Activated T-cell treated with anti-CD3 and anti-CD28 coated beads for 48 hours (primary cell): ENCODE measurements at regions not wholly inside any gene's neighbourhood (a gene's known extent, or its start where the extent isn't known, plus 50 kb on each side); places are given as distances from the start of the nearest gene placed in this dataset.
"Not testable (repeated sequence)": the region's sequence is repeated elsewhere in the genome, so short reads cannot be mapped to it uniquely, and the experiment has no call there.

Experiments used
- DNase-seq: peaks from one replicate; pipeline ENCODE4 v3.0.0-alpha.2; 2020; ENCODE audit warnings: low read depth

DNA sequence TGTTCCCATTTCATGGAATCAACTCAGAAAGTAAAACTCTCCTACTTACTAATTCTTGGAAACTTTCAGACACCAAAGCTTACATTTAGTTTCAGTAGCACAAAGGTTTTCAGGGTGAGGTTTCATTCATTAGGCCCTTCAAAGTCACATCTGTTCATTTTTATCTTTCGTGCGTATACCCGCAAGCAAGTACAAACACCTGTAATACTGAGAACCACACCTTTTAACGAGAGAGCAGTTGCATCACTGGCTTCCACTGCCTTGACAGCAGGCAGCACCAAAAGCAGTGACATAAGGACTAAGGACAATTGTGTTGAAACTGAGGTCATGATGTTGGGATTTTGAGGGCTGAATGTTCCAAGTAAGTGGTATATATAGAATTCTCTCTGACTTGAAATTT is 60.5 kb downstream of the GOLGA6L22 start:
- not testable (repeated sequence) for DNase-seq

DNA sequence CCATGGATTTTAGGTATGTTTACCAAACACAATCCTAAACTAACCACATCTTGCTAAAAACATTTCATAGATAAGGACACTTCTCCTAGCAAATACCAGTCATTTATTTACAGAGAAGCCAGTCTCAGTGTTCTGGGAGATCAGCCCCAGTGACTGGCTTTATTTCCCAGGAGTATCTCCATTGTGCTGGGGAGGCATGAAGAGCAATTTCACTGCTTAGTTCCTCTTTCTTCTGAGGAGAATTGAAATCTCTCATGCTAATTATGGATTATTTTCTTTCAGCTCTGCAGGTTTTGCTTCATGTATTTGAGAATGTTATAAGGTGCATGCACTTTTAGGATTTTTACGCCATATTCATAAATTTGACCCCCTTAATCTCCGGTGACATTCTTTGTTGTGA is 67.8 kb downstream of the GOLGA6L22 start:
- DNase-seq, result not testable (repeated sequence)

DNA sequence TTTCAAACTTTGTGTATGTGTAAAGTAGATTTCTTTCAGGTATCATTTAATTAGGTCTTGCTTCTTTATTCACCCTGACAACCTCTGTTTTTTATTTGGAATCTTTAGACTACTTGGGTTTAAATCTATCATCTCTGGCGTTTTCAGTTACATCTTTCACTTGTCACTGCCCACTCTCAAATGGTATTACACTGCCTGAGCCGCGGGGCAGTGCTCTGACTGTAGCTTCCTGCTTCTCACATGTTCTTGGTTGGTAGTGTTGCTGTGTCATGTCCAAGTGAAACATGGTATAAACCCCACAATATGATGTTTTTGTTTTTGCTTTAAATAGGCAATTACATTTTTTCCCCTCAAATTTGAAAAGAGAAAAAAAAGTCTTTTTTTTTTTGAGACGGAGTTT is 68.3 kb downstream of the GOLGA6L22 start:
- not testable (repeated sequence) for DNase-seq

DNA sequence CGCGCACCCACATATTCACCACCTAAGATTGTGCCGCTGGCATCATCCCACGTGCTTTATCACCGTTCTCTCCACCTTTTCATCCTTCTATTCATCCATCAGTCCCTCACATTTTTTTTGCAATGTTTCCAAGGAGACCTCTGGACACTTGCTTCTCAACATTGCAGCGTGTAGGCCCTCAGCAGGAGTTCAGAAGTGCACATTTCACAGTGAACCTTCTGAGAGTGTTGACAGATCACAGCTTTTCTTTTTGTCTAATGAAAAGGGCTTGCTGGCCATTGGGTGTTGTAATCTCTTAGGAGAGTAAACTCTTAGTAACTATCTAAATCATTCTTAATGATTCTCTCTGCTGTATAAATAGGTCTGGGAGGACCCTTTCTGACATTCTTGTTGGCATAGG is 70.5 kb downstream of the GOLGA6L22 start:
- not testable (repeated sequence) for DNase-seq

DNA sequence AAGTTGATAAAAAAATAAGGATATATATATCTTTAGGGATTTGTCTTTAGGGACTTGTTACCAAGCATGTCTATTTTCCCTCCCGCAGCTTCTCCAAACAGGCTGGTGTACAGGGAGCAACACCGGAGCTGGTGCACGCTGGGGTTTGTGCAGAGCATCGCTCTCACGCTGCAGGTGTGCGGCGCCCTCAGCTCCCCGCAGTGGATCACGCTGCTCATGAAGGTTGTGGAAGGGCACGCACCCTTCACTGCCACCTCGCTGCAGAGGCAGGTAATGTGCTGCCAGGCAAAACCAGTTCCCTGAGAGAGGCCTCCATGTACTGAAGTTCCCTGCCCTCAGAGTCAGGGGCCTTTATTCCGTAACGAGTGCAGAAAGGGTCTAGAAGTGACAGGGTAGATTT is 101.0 kb downstream of the GOLGA6L22 start:
- DNase-seq, result not testable (repeated sequence)

DNA sequence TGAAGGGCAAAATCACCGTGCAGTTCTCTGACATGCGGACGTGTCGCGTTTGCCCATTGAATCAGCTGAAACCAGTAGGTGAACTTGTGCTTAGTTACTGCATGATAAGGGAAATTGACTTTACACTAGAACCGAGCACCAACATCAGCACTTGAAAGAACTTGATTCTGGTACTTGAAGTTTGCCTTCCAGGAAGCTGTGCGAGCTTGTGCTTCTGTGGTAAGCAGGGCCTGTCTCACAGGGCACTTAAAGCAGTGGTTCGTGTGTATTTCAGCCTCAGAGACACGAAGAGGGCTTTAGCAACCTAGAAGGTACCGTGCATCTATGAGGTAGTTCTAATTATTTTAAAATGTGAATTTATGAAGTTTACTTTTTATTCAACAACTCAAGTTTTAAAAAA is 103.0 kb downstream of the GOLGA6L22 start:
- DNase-seq, result not testable (repeated sequence)

DNA sequence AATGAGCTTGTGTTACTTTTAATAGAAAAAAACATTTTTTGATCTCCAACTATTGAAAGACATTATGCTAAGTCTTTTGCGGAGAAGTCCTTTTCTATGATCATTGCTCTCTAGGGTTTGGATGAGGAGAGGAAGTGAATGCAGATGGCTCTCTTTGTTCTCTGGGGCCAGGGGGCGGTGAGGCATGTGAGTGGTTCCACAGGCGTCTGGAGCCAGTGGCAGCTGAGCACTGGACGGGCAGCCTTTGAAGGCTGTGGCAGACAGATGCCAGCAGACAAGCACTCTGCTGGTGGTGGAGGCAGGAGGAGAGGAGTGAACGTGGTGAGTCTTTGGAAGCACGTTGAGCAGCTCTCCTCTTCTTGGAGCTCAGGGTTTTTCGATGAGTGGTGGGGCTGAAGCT is 107.8 kb downstream of the GOLGA6L22 start:
- not testable (repeated sequence) for DNase-seq

DNA sequence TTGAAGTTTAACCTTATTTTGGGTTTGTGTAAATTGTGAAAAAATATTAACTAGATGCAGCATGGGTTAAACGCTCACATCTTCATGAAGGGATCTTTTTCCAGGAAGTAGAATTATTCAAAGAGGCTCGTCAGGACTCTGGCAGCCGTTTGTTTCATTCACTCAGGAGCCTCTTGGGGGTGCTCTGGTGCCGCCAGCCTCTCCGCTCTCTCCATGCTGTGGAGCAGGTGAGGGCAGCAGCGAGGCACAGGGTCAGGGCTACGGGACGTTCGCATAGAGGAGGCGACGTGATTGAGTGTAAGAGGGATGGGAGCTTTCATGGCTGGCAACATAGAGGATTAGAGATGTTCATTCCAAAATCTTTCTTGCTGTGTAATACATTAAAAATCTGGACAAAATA is 110.8 kb downstream of the GOLGA6L22 start:
- DNase-seq, result not testable (repeated sequence)

DNA sequence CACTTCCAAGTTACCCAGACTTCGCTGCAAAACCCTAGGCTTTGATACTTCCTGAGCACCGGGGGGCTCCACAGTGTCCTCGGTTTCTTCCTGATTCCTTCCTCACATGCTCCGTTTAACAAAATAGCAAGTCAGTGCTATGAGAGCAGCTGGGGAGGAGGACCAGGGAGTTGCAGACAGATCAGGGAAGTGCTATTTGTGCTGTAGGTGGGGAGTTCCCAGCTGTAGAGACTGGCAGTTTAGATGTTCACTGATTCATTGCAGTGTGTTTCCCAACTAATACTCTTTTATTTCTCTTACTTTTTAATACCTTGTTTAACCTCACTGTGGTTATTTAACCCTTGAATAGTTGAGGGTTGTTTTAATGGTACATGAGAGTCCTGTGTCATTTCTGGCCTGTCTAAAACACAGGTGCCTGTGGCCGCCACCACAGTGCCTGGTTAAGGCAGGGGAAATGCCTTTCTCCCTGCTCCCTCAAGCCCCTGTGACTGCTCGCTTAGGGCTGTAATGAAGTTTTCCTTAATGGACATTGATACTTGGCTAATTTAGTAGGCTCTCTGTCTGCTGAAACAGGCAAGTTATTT is 113.5 kb downstream of the GOLGA6L22 start:
- DNase-seq, result not testable (repeated sequence)

DNA sequence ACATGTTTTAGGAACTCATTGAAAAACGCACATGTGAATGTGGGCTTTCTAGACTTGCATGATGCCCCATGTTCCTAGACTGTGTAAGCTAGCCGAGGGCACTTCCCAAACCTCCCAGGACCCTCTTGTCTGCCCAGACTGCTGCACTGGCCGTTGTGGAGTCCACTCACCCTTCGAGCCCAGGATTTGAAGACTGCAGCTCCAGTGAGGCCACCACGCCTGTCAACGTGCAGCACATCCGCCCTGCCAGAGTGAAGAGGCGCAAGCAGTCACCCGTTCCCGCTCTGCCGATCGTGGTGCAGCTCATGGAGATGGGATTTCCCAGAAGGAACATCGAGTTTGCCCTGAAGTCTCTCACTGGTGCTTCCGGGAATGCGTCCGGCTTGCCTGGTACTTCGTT is 114.1 kb downstream of the GOLGA6L22 start:
- DNase-seq, result not testable (repeated sequence)

DNA sequence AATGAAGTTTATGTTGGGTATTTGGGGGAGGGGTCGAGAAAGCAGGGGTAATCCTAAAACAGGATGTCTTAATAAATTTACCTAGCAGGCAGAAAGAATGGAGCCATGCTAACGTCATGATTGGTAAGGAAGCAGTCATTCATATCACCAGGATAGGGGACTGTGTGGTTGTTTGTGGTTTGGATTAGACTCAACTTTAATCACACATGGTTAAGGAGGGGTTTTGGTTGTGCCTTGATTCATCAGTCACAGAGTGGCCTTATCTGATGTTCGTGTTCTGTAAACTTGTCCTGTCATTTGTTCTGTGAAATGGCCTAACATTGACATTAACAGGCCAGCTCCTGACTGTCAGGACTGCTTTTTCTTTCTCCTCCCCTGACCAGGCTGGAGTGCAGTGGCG is 119.1 kb downstream of the GOLGA6L22 start:
- DNase-seq, result not testable (repeated sequence)

DNA sequence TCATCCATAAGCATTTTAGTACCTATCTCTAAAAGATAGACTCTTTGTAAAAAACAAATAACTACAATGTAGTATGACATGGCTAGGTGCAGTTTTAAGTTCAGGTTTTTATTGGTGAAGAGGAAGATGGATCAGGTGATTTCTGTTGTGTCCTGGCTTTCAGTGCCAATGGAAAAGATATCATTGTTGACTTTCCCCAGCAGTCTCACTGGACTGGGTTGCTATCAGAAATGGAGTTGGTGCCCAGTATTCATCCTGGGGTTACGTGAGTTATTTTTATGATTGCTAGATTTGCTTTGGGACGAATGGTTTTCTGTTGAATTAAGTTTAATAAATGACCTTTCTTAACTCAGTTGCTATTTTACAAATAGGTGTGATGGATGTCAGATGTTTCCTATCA is 120.5 kb downstream of the GOLGA6L22 start:
- DNase-seq, result not testable (repeated sequence)

DNA sequence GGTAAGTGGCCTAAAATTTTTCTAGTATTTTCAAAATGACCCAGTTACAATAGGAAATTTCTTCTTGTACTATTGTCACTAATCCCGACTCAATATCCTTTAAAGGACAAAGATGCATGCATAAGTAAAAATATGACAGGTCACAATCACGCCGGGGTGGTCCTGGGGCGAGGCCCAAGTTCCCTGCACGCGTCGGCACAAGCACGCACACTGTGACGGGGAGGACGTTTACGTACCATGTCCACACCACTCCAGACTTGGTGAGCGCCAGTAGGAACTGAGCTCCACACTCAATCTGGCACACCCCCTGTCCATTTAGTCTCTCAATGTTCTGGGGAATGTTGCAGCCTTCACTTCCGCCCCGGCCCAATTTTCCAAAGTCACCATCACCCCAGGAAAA is 128.7 kb downstream of the GOLGA6L22 start:
- DNase-seq, result not testable (repeated sequence)

DNA sequence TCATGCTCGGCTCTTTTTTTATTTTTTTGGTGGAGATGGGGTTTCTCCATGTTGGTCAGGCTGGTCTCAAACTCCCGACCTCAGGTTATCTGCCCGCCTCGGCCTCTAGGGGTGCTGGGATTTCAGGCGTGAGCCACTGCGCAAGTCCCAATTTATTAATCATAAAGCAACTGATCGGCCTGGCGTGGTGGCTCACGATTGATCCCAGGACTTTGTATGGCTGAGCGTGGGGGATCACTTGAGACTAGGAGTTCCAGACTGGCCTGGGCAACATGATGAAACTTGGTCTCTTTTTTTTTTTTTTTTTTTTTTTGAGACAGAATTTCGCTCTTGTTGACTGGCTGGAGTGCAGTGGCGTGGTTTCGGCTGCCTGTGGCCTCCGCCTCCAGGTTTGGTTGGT is 139.8 kb downstream of the GOLGA6L22 start:
- DNase-seq, result not testable (repeated sequence)

DNA sequence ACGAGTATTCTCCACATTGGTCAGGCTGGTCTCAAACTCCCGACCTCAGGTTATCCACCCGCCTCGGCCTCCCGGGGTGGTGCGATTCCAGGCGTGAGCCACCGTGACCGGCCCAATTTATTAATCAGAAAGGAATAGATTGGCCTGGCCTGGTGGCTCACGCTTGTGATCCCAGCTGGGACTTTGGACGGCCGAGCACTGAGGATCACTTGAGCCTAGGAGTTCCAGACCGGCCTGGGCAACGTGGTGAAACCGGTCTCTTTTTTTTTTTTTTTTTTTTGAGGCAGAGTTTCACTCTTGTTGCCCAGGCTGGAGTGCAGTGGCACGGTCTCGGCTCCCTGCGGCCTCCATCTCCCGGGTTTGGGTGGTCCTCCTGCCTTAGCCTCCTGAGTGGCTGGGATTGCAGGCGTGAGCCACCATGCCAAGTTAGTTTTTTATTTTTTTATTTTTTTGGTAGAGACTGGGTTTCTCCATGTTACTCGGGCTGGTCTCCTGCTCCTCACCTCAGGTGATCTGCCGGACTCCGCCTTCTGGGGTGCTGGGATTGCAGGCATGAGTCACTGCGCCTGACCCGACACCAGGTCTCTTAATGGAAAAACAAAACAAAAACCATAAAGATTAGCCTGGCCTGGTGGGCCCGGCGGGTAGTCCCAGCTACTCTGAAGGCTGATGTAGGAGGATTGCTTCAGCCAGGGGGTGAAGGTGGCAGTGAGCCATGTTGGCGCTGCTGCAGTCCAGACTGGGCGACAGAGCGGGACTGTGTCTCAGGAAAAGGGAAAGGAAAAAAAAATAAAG is 141.0 kb downstream of the GOLGA6L22 start:
- not testable (repeated sequence) for DNase-seq

DNA sequence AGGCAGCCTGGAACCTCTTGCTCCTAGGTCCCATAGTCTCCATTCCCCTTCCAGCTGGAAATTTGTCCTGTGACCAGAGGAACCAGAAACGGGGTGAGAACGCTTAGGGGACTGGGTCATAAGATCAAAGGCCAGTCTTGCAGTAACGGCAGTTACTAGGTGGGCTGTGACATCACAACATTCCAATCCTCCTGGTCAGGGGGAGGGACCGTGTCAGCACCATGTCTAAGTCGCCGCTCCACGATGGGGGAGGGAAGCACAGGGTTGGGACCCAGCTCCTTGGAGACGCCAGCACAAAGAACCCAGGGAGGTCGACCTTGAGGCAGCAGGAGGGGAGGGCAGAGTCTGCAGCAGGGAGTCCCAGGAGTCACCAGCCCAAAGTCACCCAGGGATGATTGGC is 158.3 kb downstream of the GOLGA6L22 start:
- not testable (repeated sequence) for DNase-seq

DNA sequence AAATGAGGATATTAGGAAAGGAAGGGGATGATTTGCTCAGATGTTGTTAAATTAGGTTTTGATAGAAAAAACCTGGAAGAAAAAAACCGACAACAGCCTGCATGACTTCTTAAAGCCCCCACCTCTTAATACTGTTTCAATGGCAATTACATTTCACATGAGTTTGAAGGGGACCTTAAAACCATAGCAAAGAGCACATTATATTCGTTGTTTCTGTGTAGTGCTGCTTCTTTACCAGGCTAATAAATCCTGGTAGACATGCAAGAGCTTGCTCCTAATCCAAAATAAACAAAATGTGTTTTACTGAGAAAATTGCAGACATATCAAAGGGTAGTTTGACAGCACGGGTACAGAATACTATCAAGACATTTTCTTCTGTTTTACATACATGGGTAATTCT is 154.7 kb upstream of the NIPA1 start:
- DNase-seq, result not testable (repeated sequence)

DNA sequence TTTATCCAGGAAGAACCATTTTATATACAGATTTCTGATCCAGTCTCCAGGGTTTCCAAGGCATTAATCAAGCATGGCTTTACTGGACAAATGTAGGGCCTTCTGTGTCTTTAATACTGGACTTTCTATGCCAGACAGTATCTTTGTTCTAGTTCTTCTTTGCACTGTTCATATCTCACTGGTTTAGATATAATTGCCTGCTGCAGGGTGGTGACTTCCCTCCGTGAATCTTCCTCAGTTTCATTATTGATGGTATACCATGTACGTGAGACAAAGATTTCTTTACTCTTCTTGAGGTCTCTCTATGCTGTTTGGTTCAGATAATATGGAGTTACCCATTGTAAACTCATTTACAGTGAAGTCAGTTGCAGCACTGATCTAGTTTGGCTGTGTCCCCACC is 146.5 kb upstream of the NIPA1 start:
- DNase-seq, result not testable (repeated sequence)

DNA sequence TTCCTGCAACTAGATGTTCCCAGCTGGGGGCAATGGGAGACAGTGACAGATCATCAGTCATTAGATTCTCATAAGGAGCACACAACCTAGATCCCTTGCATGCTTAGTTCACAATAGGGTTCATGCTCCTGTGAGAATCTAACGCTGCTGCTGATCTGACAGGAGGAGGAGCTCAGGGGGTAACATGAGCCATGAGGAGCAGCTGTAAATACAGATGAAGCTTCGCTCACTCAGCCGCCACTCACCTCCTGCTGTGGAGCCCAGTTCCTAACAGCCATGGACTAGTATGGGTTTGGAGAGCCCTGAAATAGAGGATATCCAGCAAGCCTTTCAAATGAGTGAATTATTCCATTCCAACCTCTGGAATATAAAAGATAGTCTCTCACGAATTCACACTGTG is 137.0 kb upstream of the NIPA1 start:
- not testable (repeated sequence) for DNase-seq

DNA sequence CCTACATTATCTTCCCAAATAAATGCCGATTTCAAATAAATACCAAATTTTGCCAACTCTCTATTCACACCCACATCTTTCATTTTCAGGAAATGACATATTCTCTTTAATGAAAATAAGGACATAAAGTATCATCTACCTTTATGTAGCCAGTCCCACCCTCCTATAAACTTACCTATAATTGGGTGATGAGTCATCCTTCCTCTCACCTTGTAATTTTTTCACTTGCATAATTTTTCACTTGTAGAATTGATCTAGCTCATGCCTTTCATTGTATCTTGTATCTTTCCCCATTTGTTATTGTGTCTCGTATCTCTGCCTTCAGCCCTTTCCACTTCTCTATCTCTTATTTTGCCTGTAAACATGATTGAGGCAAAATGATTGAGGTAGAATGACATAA is 135.3 kb upstream of the NIPA1 start:
- DNase-seq, result not testable (repeated sequence)

DNA sequence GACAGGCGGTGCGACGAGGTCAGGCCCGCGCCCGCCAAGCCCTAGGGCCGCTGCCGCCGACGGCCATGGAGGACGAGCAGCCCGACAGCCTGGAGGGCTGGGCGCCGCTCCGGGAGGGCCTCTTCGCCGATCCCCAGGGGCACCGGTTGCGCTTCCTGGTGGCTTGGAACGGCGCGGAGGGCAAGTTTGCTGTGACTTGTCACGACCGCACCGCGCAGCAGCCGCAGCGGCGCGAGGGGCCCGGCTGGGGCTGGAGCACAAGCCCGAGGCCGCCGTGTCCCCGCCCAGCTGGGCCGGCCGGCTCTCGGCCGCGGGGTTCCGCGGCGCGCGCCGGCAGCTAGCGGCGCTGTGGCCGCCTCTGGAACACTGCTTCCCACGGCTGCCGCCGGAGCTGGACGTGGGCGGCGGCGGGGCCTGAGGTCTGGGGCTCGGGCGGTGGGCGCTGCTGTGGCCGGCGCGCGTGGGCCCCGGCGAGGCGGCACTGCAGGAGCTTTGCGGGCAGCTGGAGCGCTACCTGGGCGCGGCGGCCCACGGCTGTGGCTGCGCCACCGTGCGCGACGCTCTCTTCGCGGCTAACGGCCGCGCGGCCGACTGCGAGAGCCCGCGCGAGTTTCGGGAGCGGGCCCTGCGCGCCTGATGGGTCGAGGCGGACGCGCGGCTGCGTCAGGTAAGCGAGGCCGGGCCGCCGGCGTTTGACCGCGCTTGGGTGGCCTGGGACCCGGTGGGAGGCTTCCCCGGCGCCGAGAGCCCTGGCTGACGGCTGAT is 122.0 kb upstream of the NIPA1 start:
- DNase-seq, result peak; percentile 23

DNA sequence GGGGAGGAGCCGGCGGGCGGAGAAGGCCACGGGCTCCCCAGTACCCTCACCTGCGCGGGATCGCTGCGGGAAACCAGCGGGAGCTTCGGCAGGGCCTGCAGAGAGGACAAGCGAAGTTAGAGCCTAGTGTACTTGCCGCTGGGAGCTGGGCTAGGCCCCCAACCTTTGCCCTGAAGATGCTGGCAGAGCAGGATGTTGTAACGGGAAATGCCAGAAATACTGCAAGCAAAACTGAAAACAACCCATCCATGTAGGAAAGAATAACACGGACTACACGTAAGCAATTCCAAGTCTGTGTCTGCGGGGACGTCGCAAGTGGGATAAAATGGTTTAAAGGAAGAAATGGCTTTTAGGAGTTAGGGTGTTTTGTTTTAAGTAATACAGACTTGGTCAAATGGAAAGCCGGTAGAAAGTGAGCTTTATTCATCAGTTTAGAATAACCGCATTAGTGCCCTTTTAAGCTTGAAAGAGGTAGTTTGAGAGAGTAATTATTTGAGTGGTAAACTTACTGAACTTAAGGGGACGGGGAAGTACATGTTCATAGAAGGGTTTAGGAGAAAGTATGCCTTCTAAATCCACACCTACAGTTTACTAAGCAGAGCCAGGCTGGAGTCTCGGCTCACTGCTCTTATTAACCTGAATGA is 121.3 kb upstream of the NIPA1 start:
- not testable (repeated sequence) for DNase-seq
